Inflammatory macrophage treated with lipopolysaccharide for 1 hour (primary cell): ENCODE measurements at regions not wholly inside any gene's neighbourhood (a gene's known extent, or its start where the extent isn't known, plus 50 kb on each side); places are given as distances from the start of the nearest gene placed in this dataset.
"Not testable (repeated sequence)": the region's sequence is repeated elsewhere in the genome, so short reads cannot be mapped to it uniquely, and the experiment has no call there.

Experiments used
- DNase-seq, 2 donors: peaks; one replicate each; pipeline ENCODE4 v3.0.0-alpha.2; 2020 to 2022

GRCh38 chr15:93413745-93414144 is 324.7 kb upstream of the RGMA start:
- DNase-seq, result no peak

GRCh38 chr15:93399121-93399520 is 310.1 kb upstream of the RGMA start:
- DNase-seq, result no peak

- DNase-seq, result no peak
Observed at GRCh38 chr15:93389211-93389610, 300.2 kb upstream of the RGMA start.

- no peak for DNase-seq
Observed at GRCh38 chr15:93384886-93385285, 295.9 kb upstream of the RGMA start.

GRCh38 chr15:93382200-93382820 is 293.3 kb upstream of the RGMA start:
- DNase-seq, result no peak

GRCh38 chr15:93378558-93378957 is 289.5 kb upstream of the RGMA start:
- no peak for DNase-seq

GRCh38 chr15:93372865-93373223 is 283.8 kb upstream of the RGMA start:
- DNase-seq, result no peak

GRCh38 chr15:93372208-93372864 is 283.3 kb upstream of the RGMA start:
- no peak for DNase-seq

GRCh38 chr15:93366387-93367100 is 277.5 kb upstream of the RGMA start:
- DNase-seq, result no peak

GRCh38 chr15:93362821-93363220 is 273.8 kb upstream of the RGMA start:
- DNase-seq, result no peak

GRCh38 chr15:93362203-93362602 is 273.2 kb upstream of the RGMA start:
- no peak for DNase-seq

GRCh38 chr15:93361703-93362102 is 272.7 kb upstream of the RGMA start:
- no peak for DNase-seq

GRCh38 chr15:93360976-93361375 is 272.0 kb upstream of the RGMA start:
- DNase-seq, result no peak

- no peak for DNase-seq
Observed at GRCh38 chr15:93360318-93360717, 271.3 kb upstream of the RGMA start.

- DNase-seq, result no peak
Observed at GRCh38 chr15:93359425-93360131, 270.6 kb upstream of the RGMA start.

- no peak for DNase-seq
Observed at GRCh38 chr15:93359060-93359408, 270.0 kb upstream of the RGMA start.

GRCh38 chr15:93358166-93359059 is 269.4 kb upstream of the RGMA start:
- no peak for DNase-seq

- no peak for DNase-seq
Observed at GRCh38 chr15:93348711-93349545, 259.9 kb upstream of the RGMA start.

- DNase-seq, result no peak
Observed at GRCh38 chr15:93347986-93348385, 259.0 kb upstream of the RGMA start.

GRCh38 chr15:93345981-93346380 is 257.0 kb upstream of the RGMA start:
- no peak for DNase-seq

- DNase-seq, result not testable (repeated sequence)
Observed at GRCh38 chr15:93343402-93343801, 254.4 kb upstream of the RGMA start.

GRCh38 chr15:93341164-93341563 is 252.2 kb upstream of the RGMA start:
- DNase-seq, result no peak
